ENCODE measurements at regions not wholly inside any gene's neighbourhood (a gene's known extent, or its start where the extent isn't known, plus 50 kb on each side); places are given as distances from the start of the nearest gene placed in this dataset.

- TF ChIP-seq POLR2A (IDR thresholded peaks at IDR 0.05) (no peak), CTCF (IDR thresholded peaks at IDR 0.05) (no peak)
These were observed 573.6 kb downstream of the PPP4R3C start for GRCh38 chrX:26889574-26889973.

Data from Peyer's patch (tissue), 4 donors.